Neuronal stem cell (in vitro differentiated cells): ENCODE measurements at regions not wholly inside any gene's neighbourhood (a gene's known extent, or its start where the extent isn't known, plus 50 kb on each side); places are given as distances from the start of the nearest gene placed in this dataset.

Experiments
- DNase-seq: peaks from one replicate; pipeline ENCODE4 v3.0.0-alpha.2; 2013; ENCODE audit warnings: low spot score
- H2AFZ ChIP-seq: one replicate; pipeline ENCODE4 v1.6.1; 2013; ENCODE audit warnings: mild to moderate bottlenecking, low read length, inconsistent platforms
- H2AK5ac ChIP-seq: 2 replicates; pipeline ENCODE4 v1.6.1; 2013; ENCODE audit warnings: low read depth, mild to moderate bottlenecking, inconsistent platforms, low read length, moderate library complexity, mixed read lengths
- H2BK120ac ChIP-seq: 2 replicates; pipeline ENCODE4 v1.6.1; 2013; ENCODE audit warnings: low read depth, mild to moderate bottlenecking, inconsistent platforms, low read length, moderate library complexity, mixed read lengths
- H2BK12ac ChIP-seq: one replicate; pipeline ENCODE4 v1.6.1; 2013; ENCODE audit warnings: low read length, inconsistent platforms
- H2BK15ac ChIP-seq: 2 replicates; pipeline ENCODE4 v1.6.1; 2013; ENCODE audit warnings: mild to moderate bottlenecking, low read length, inconsistent platforms, mixed read lengths
- H2BK5ac ChIP-seq: one replicate; pipeline ENCODE4 v1.6.1; 2013; ENCODE audit warnings: inconsistent platforms, mild to moderate bottlenecking, low read length, moderate library complexity
- H3K14ac ChIP-seq: one replicate; pipeline ENCODE4 v1.6.1; 2013; ENCODE audit warnings: low read length, inconsistent platforms
- H3K18ac ChIP-seq: 2 replicates; pipeline ENCODE4 v1.6.1; 2013; ENCODE audit warnings: low read length, inconsistent platforms
- H3K23ac ChIP-seq: 2 replicates; pipeline ENCODE4 v1.6.1; 2013; ENCODE audit warnings: low read depth, mild to moderate bottlenecking, mixed read lengths, low read length, inconsistent platforms; ENCODE audit not compliant: poor library complexity
- H3K27ac ChIP-seq: replicated peaks from 3 replicates; pipeline ENCODE4 v1.5.1; 2013; ENCODE audit warnings: low read length, inconsistent platforms
- H3K27me3 ChIP-seq, 3 experiments: 2 replicates each; pipeline ENCODE4 v1.6.1; 2013; ENCODE audit warnings: low read length in 3 of 3, mild to moderate bottlenecking in 2 of 3, inconsistent platforms in 1 of 3, low read depth in 1 of 3, mixed read lengths in 1 of 3, moderate library complexity in 1 of 3; ENCODE audit not compliant: control insufficient read depth in 3 of 3, insufficient read depth in 3 of 3
- H3K36me3 ChIP-seq, 2 donors: replicated peaks in 1 of 2; 2 replicates each; pipeline ENCODE4 v1.6.1; 2013; ENCODE audit warnings: low read length in 2 of 2; ENCODE audit not compliant: control insufficient read depth in 2 of 2, insufficient read depth in 2 of 2
- H3K4ac ChIP-seq: 2 replicates; pipeline ENCODE4 v1.6.1; 2013; ENCODE audit warnings: inconsistent platforms, mild to moderate bottlenecking, low read length, moderate library complexity
- H3K4me1 ChIP-seq, 2 donors: 1 replicate in 1 of 2; 2 replicates in 1 of 2; pipeline ENCODE4 v1.6.1; 2013; ENCODE audit warnings: low read length in 2 of 2, low read depth in 1 of 2; ENCODE audit not compliant: control insufficient read depth in 2 of 2, insufficient read depth in 1 of 2
- H3K4me2 ChIP-seq: one replicate; pipeline ENCODE4 v1.6.1; 2013; ENCODE audit warnings: mild to moderate bottlenecking, low read length, inconsistent platforms; ENCODE audit not compliant: insufficient read depth, poor library complexity, severe bottlenecking
- H3K4me3 ChIP-seq, 2 donors: 2 replicates each; pipeline ENCODE4 v1.5.1; 2013; ENCODE audit warnings: low read length in 2 of 2, mild to moderate bottlenecking in 2 of 2, inconsistent platforms in 1 of 2, moderate library complexity in 1 of 2
- H3K79me1 ChIP-seq: one replicate; pipeline ENCODE4 v1.6.1; 2013; ENCODE audit warnings: low read depth, mild to moderate bottlenecking, inconsistent platforms, low read length, moderate library complexity
- H3K9ac ChIP-seq: one replicate; pipeline ENCODE4 v1.6.1; 2013; ENCODE audit warnings: mild to moderate bottlenecking, low read depth, low read length, inconsistent platforms; ENCODE audit not compliant: poor library complexity
- H3K9me3 ChIP-seq, 2 donors: replicated peaks in 1 of 2; 2 replicates each; pipeline versions ENCODE3 to v1.6.1; 2013; ENCODE audit warnings: low read length in 2 of 2, mild to moderate bottlenecking in 2 of 2, inconsistent platforms in 1 of 2, low read depth in 1 of 2, mixed read lengths in 1 of 2, moderate library complexity in 1 of 2; ENCODE audit not compliant: control insufficient read depth in 2 of 2, insufficient read depth in 1 of 2
- H4K8ac ChIP-seq: one replicate; pipeline ENCODE4 v1.6.1; 2013; ENCODE audit warnings: low read depth, mild to moderate bottlenecking, inconsistent platforms, low read length, moderate library complexity
- H4K91ac ChIP-seq: one replicate; pipeline ENCODE4 v1.6.1; 2013; ENCODE audit warnings: low read length, low read depth, mild to moderate bottlenecking, inconsistent platforms; ENCODE audit not compliant: poor library complexity
- WGBS, 2 donors: extraction: QIAGEN DNeasy Blood & Tissue Kit; methylation state at CpG; one replicate each; pipeline ENCODE4 v1.1.7; 2013; ENCODE audit warnings: missing lambda C conversion rate in 2 of 2, mixed read lengths in 1 of 2; ENCODE audit not compliant: insufficient read length in 2 of 2, insufficient replicate concordance in 1 of 2; ENCODE audit errors: extremely low coverage in 2 of 2; 5-methylcytosine and 5-hydroxymethylcytosine counted together

- H3K9ac ChIP-seq = no peak overlapping the region
- H2BK15ac ChIP-seq = no peak overlapping the region
- H4K91ac ChIP-seq = no peak overlapping the region
- no peaks in the 10 kb centered on the region for H3K36me3 ChIP-seq
- H3K23ac ChIP-seq = no peak overlapping the region
- H4K8ac ChIP-seq = no peak overlapping the region
- H3K14ac ChIP-seq = no peak overlapping the region
- H3K27me3 ChIP-seq = peaks cover 0 to 8% (median 0%) of the 10 kb centered on the region in 3 experiments
- H3K4ac ChIP-seq = no peak overlapping the region
- no peaks in the 10 kb centered on the region for H3K9me3 ChIP-seq
- no peak overlapping the region for H3K4me3 ChIP-seq
- no peak overlapping the region for H3K4me2 ChIP-seq
- H2BK120ac ChIP-seq = no peak overlapping the region
- H2BK5ac ChIP-seq = no peak overlapping the region
- no peak overlapping the region for H2AFZ ChIP-seq
- WGBS, 2 donors = no CpG with 5 or more reads among the region's 5 CpGs
- H3K4me1 ChIP-seq = peaks cover 0 to 4% of the 10 kb centered on the region in 2 donors
- H3K27ac ChIP-seq = no peak overlapping the region
- H2AK5ac ChIP-seq = no peak overlapping the region
- DNase-seq = no peak
- no peaks in the 10 kb centered on the region for H3K79me1 ChIP-seq
- H2BK12ac ChIP-seq = no peak overlapping the region
- peak overlapping the region; percentile 12 for H3K18ac ChIP-seq
These were observed 618.9 kb upstream of the IGFBP3 start for GRCh38 chr7:46539892-46540483.

- H3K36me3 ChIP-seq = no peaks in the 10 kb centered on the region
- peaks cover 0 to 16% (median 1%) of the 10 kb centered on the region in 3 experiments for H3K27me3 ChIP-seq
- no peaks in the 10 kb centered on the region for H3K79me1 ChIP-seq
These were observed 616.3 kb upstream of the IGFBP3 start for GRCh38 chr7:46537191-46537905.

GRCh38 chr7:46534664-46535588, 613.9 kb upstream of the IGFBP3 start:
- Histone ChIP-seq H3K18ac (no peak overlapping the region), H3K9me3 (peaks cover 0 to 6% of the 10 kb centered on the region in 2 donors), H3K4ac (no peak overlapping the region), H2BK120ac (no peak overlapping the region), H4K8ac (no peak overlapping the region), H3K27me3 (peaks cover 0 to 13% (median 1%) of the 10 kb centered on the region in 3 experiments), H3K36me3 (no peaks in the 10 kb centered on the region), H3K79me1 (no peaks in the 10 kb centered on the region), H3K4me1 (peaks cover 0 to 6% of the 10 kb centered on the region in 2 donors), H2BK12ac (no peak overlapping the region), H2BK15ac (no peak overlapping the region), H3K4me3 (no peak overlapping the region), H3K4me2 (no peak overlapping the region), H4K91ac (no peak overlapping the region), H2AFZ (no peak overlapping the region), H3K9ac (no peak overlapping the region), H3K14ac (no peak overlapping the region), H2BK5ac (no peak overlapping the region), H2AK5ac (no peak overlapping the region), H3K27ac (no peak overlapping the region), H3K23ac (no peak overlapping the region)
- DNase-seq = peak; percentile 26
- WGBS, 2 donors = no CpG with 5 or more reads among the region's 6 CpGs

More at GRCh38 chr7:46537191-46537905, 616.3 kb upstream of the IGFBP3 start:
- Histone ChIP-seq H2AFZ (no peak overlapping the region), H2BK5ac (no peak overlapping the region), H4K91ac (no peak overlapping the region), H3K4me1 (peaks cover 0 to 8% of the 10 kb centered on the region in 2 donors), H3K23ac (no peak overlapping the region), H2BK120ac (no peak overlapping the region), H3K14ac (no peak overlapping the region), H3K4ac (no peak overlapping the region), H4K8ac (no peak overlapping the region), H3K9ac (no peak overlapping the region), H3K18ac (no peak overlapping the region), H2BK15ac (no peak overlapping the region), H3K27ac (no peak overlapping the region), H3K9me3 (no peaks in the 10 kb centered on the region), H2AK5ac (no peak overlapping the region), H2BK12ac (no peak overlapping the region), H3K4me3 (no peak overlapping the region), H3K4me2 (no peak overlapping the region)
- DNase-seq = no peak
- no CpG with 5 or more reads among the region's 5 CpGs for WGBS, 2 donors
